Stomach (tissue), 4 donors: ENCODE measurements at regions not wholly inside any gene's neighbourhood (a gene's known extent, or its start where the extent isn't known, plus 50 kb on each side); places are given as distances from the start of the nearest gene placed in this dataset.

Experiments used
- POLR2A ChIP-seq, 4 donors: fragments of 450-650 bp; IDR thresholded peaks; one replicate each; pipeline ENCODE4 v1.6.1; 2016; ENCODE audit warnings: antibody characterized with exemption in 4 of 4, control low read depth in 2 of 4, mild to moderate bottlenecking in 1 of 4, moderate library complexity in 1 of 4
- POLR2AphosphoS5 ChIP-seq, 3 donors: sonication (generic); formaldehyde crosslinking; IDR thresholded peaks; one replicate each; pipeline ENCODE4 v1.6.1; 2016; ENCODE audit warnings: antibody characterized with exemption in 3 of 3

- TF ChIP-seq POLR2A (IDR thresholded peaks at IDR 0.05) (no peak), POLR2AphosphoS5 (IDR thresholded peaks at IDR 0.05) (no peak)
Measured at GRCh38 chr3:150218841-150219240, 189.3 kb upstream of the TSC22D2 start.
